ENCODE measurements at regions not wholly inside any gene's neighbourhood (a gene's known extent, or its start where the extent isn't known, plus 50 kb on each side); places are given as distances from the start of the nearest gene placed in this dataset.
A peak's percentile ranks its signal among the peaks of the same experiment; 100 is the strongest.

GRCh38 chr10:64365663-64366062 lies 844.5 kb downstream of the REEP3 start:
- H3K4me3 ChIP-seq (ENCODE audit: low read depth, low read length): no peak overlapping the region
- no peak for DNase-seq (ENCODE audit: low read depth)
- no peak for TF ChIP-seq CTCF (IDR thresholded peaks at IDR 0.05; ENCODE audit: low read depth, low read length, missing control alignments)

- TF ChIP-seq CTCF (IDR thresholded peaks at IDR 0.05; ENCODE audit: low read depth, low read length, missing control alignments): no peak
- DNase-seq (ENCODE audit: low read depth): no peak
- no peak overlapping the region for H3K4me3 ChIP-seq (ENCODE audit: low read depth, low read length)
Measured at GRCh38 chr10:64368298-64368697, 847.1 kb downstream of the REEP3 start.

GRCh38 chr10:64369885-64370773 lies 848.9 kb downstream of the REEP3 start:
- no peak for TF ChIP-seq CTCF (IDR thresholded peaks at IDR 0.05; ENCODE audit: low read depth, low read length, missing control alignments)
- DNase-seq (ENCODE audit: low read depth): no peak
- H3K4me3 ChIP-seq (ENCODE audit: low read depth, low read length): no peak overlapping the region

- DNase-seq (ENCODE audit: low read depth): no peak
- no peak overlapping the region for H3K4me3 ChIP-seq (ENCODE audit: low read depth, low read length)
- TF ChIP-seq CTCF (IDR thresholded peaks at IDR 0.05; ENCODE audit: low read depth, low read length, missing control alignments): no peak
Measured at GRCh38 chr10:64374346-64374745, 853.1 kb downstream of the REEP3 start.

GRCh38 chr10:64376167-64376566 lies 855.0 kb downstream of the REEP3 start:
- TF ChIP-seq CTCF (IDR thresholded peaks at IDR 0.05; ENCODE audit: low read depth, low read length, missing control alignments): no peak
- no peak for DNase-seq (ENCODE audit: low read depth)
- H3K4me3 ChIP-seq (ENCODE audit: low read depth, low read length): no peak overlapping the region

- no peak overlapping the region for H3K4me3 ChIP-seq (ENCODE audit: low read depth, low read length)
- DNase-seq (ENCODE audit: low read depth): no peak
- TF ChIP-seq CTCF (IDR thresholded peaks at IDR 0.05; ENCODE audit: low read depth, low read length, missing control alignments): peak; percentile 26
Measured at GRCh38 chr10:64379898-64380297, 858.7 kb downstream of the REEP3 start.

GRCh38 chr10:64385355-64385754 lies 864.2 kb downstream of the REEP3 start:
- no peak for DNase-seq (ENCODE audit: low read depth)
- no peak for TF ChIP-seq CTCF (IDR thresholded peaks at IDR 0.05; ENCODE audit: low read depth, low read length, missing control alignments)
- no peak overlapping the region for H3K4me3 ChIP-seq (ENCODE audit: low read depth, low read length)

Data from GM12864 (cell line).